ENCODE measurements at regions not wholly inside any gene's neighbourhood (a gene's known extent, or its start where the extent isn't known, plus 50 kb on each side); places are given as distances from the start of the nearest gene placed in this dataset.

DNA sequence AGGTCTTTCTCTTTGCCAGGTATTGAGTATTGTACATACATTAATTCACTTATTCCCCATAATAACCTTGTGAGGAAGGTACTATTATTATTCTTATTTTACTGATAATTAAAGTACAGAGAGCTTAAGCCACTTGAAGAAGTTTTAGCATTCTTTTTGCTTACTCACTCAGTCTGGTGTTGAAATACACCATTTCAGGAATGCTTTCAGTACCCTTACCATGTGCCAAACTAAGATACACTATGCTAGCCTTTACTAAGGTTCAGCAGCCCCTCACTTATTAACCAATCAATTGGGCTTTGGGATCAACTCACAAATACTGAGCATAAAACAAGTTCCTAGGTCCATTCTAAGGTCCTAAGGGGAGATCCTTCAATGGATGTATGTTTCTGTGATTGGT, 179.0 kb upstream of the FGF13 start:
- H3K9ac ChIP-seq (ENCODE audit: extremely low read depth, insufficient read length, low read length) = no peak overlapping the region
- no peak overlapping the region for H3K27ac ChIP-seq (ENCODE audit: insufficient read length, low read depth, low read length)
- no peaks in the 10 kb centered on the region for H3K4me1 ChIP-seq (ENCODE audit: insufficient read depth, low read length)
- no peaks in the 10 kb centered on the region for H3K27me3 ChIP-seq (ENCODE audit: insufficient read depth, low read length)
- no peak overlapping the region for H2BK12ac ChIP-seq (ENCODE audit: insufficient read length, low read depth, low read length)
- no peak overlapping the region for H2AK5ac ChIP-seq (ENCODE audit: insufficient read length, low read length)
- H4K91ac ChIP-seq (ENCODE audit: insufficient read length, low read depth, low read length) = no peak overlapping the region
- no peak overlapping the region for H3K23ac ChIP-seq (ENCODE audit: insufficient read length, low read depth, low read length)
- TF ChIP-seq, protein P1, sequence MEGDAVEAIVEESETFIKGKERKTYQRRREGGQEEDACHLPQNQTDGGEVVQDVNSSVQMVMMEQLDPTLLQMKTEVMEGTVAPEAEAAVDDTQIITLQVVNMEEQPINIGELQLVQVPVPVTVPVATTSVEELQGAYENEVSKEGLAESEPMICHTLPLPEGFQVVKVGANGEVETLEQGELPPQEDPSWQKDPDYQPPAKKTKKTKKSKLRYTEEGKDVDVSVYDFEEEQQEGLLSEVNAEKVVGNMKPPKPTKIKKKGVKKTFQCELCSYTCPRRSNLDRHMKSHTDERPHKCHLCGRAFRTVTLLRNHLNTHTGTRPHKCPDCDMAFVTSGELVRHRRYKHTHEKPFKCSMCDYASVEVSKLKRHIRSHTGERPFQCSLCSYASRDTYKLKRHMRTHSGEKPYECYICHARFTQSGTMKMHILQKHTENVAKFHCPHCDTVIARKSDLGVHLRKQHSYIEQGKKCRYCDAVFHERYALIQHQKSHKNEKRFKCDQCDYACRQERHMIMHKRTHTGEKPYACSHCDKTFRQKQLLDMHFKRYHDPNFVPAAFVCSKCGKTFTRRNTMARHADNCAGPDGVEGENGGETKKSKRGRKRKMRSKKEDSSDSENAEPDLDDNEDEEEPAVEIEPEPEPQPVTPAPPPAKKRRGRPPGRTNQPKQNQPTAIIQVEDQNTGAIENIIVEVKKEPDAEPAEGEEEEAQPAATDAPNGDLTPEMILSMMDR (conservative IDR thresholded peaks at IDR 0.05) = no peak
- H3K79me1 ChIP-seq (ENCODE audit: insufficient read depth, low read depth, low read length, poor library complexity, severe bottlenecking) = no peaks in the 10 kb centered on the region
- Mint-ChIP-seq H3K27ac (no peak overlapping the region), H3K27me3 (ENCODE audit: low read depth) (no peaks in the 10 kb centered on the region), H3K9me3 (peaks cover 0 to 45% of the 10 kb centered on the region in 2 experiments; a peak in 2 of 5 replicates), H3K4me1 (peaks cover 0 to 6% of the 10 kb centered on the region in 2 experiments; a peak in 1 of 4 replicates), H3K36me3 (ENCODE audit: insufficient read depth in 1 of 3, low read depth in 3 of 3) (no peaks in the 10 kb centered on the region), H3K4me3 (no peak overlapping the region)
- H3K23me2 ChIP-seq (ENCODE audit: insufficient read length, low read depth, low read length, poor library complexity, severe bottlenecking) = no peaks in the 10 kb centered on the region
- H3T11ph ChIP-seq (ENCODE audit: low read length) = no peak overlapping the region
- no peak overlapping the region for H3K4ac ChIP-seq (ENCODE audit: low read depth, low read length)
- H2BK15ac ChIP-seq (ENCODE audit: low read depth, low read length) = no peak overlapping the region
- H3K14ac ChIP-seq (ENCODE audit: insufficient read depth, low read length) = no peak overlapping the region
- no peak overlapping the region for H2BK20ac ChIP-seq (ENCODE audit: low read depth, low read length, poor library complexity, severe bottlenecking)
- no peak overlapping the region for H3K18ac ChIP-seq (ENCODE audit: insufficient read length, low read depth, low read length)
- no peaks in the 10 kb centered on the region for H3K9me3 ChIP-seq (ENCODE audit: control insufficient read depth, low read depth, low read length)
- no peak overlapping the region for H4K5ac ChIP-seq (ENCODE audit: insufficient read length, low read depth, low read length)
- H2BK120ac ChIP-seq (ENCODE audit: low read depth, low read length, poor library complexity, severe bottlenecking) = no peak overlapping the region
- H4K20me1 ChIP-seq (ENCODE audit: control insufficient read depth, insufficient read depth, insufficient read length) = no peaks in the 10 kb centered on the region
- H4K8ac ChIP-seq (replicated peaks; ENCODE audit: insufficient read length, low read depth, low read length) = no peak overlapping the region
- no peak overlapping the region for H2BK5ac ChIP-seq (ENCODE audit: insufficient read length, low read length)
- H2AFZ ChIP-seq (ENCODE audit: low read length) = no peak overlapping the region
- H3K56ac ChIP-seq (ENCODE audit: insufficient read length, low read depth, low read length) = no peak overlapping the region
- DNase-seq = no peak
- H3K4me2 ChIP-seq (ENCODE audit: insufficient read depth, insufficient read length, low read length) = no peak overlapping the region
- no peaks in the 10 kb centered on the region for H3K79me2 ChIP-seq (ENCODE audit: insufficient read depth, low read length)
